SKM-1 treated with dmso at 0.1 percent for 144 hours (cell line): ENCODE measurements at regions not wholly inside any gene's neighbourhood (a gene's known extent, or its start where the extent isn't known, plus 50 kb on each side); places are given as distances from the start of the nearest gene placed in this dataset.
"Not testable (repeated sequence)": the region's sequence is repeated elsewhere in the genome, so short reads cannot be mapped to it uniquely, and the experiment has no call there.

ENCODE experiments used
- DNase-seq: peaks from one replicate; lab custom pipeline; 2025; ENCODE audit not compliant: unreplicated experiment; lab: John Stamatoyannopoulos, UW

GRCh38 chr2:106293271-106293783, 99.2 kb upstream of the UXS1 start:
- no peak for DNase-seq

GRCh38 chr2:106292627-106293026, 98.5 kb upstream of the UXS1 start:
- DNase-seq: no peak

- DNase-seq: no peak
Measured at GRCh38 chr2:106288873-106289272, 94.8 kb upstream of the UXS1 start.

- no peak for DNase-seq
Measured at GRCh38 chr2:106285237-106285829, 91.2 kb upstream of the UXS1 start.

- no peak for DNase-seq
Measured at GRCh38 chr2:106284691-106285202, 90.6 kb upstream of the UXS1 start.

GRCh38 chr2:106284255-106284654, 90.2 kb upstream of the UXS1 start:
- DNase-seq: no peak

- DNase-seq: not testable (repeated sequence)
Measured at GRCh38 chr2:106283228-106284152, 89.4 kb upstream of the UXS1 start.

- no peak for DNase-seq
Measured at GRCh38 chr2:106282462-106283170, 88.5 kb upstream of the UXS1 start.

- not testable (repeated sequence) for DNase-seq
Measured at GRCh38 chr2:106281907-106282430, 87.9 kb upstream of the UXS1 start.

- no peak for DNase-seq
Measured at GRCh38 chr2:106280722-106281446, 86.8 kb upstream of the UXS1 start.

GRCh38 chr2:106280224-106280623, 86.1 kb upstream of the UXS1 start:
- no peak for DNase-seq

GRCh38 chr2:106278112-106278876, 84.2 kb upstream of the UXS1 start:
- DNase-seq: no peak

- DNase-seq: no peak
Measured at GRCh38 chr2:106277426-106277825, 83.3 kb upstream of the UXS1 start.

GRCh38 chr2:106275971-106276370, 81.9 kb upstream of the UXS1 start:
- no peak for DNase-seq

- DNase-seq: no peak
Measured at GRCh38 chr2:106274668-106275067, 80.6 kb upstream of the UXS1 start.

- DNase-seq: peak; percentile 69
Measured at GRCh38 chr2:106272216-106272807, 78.2 kb upstream of the UXS1 start.

GRCh38 chr2:106270471-106270891, 76.4 kb upstream of the UXS1 start:
- no peak for DNase-seq

GRCh38 chr2:106269591-106270291, 75.6 kb upstream of the UXS1 start:
- no peak for DNase-seq

- DNase-seq: no peak
Measured at GRCh38 chr2:106267997-106268396, 73.9 kb upstream of the UXS1 start.
